ENCODE measurements at regions not wholly inside any gene's neighbourhood (a gene's known extent, or its start where the extent isn't known, plus 50 kb on each side); places are given as distances from the start of the nearest gene placed in this dataset.
"Not testable (repeated sequence)": the region's sequence is repeated elsewhere in the genome, so short reads cannot be mapped to it uniquely, and the experiment has no call there.

- no peak for DNase-seq
These were observed 67.4 kb upstream of the ADGRA1 start for GRCh38 chr10:133020193-133020817.

GRCh38 chr10:133019651-133020050 lies 68.1 kb upstream of the ADGRA1 start:
- DNase-seq, result no peak

- DNase-seq, result no peak
These were observed 68.5 kb upstream of the ADGRA1 start for GRCh38 chr10:133019191-133019590.

GRCh38 chr10:133018491-133018890 lies 69.2 kb upstream of the ADGRA1 start:
- DNase-seq, result no peak

- DNase-seq, result no peak
These were observed 70.5 kb upstream of the ADGRA1 start for GRCh38 chr10:133017203-133017601.

- DNase-seq, result no peak
These were observed 71.1 kb upstream of the ADGRA1 start for GRCh38 chr10:133016493-133017202.

GRCh38 chr10:133015816-133016462 lies 71.8 kb upstream of the ADGRA1 start:
- no peak for DNase-seq

GRCh38 chr10:133015321-133015720 lies 72.4 kb upstream of the ADGRA1 start:
- no peak for DNase-seq

GRCh38 chr10:133014416-133015210 lies 72.2 kb upstream of the CFAP46 start:
- DNase-seq, result no peak

- DNase-seq, result no peak
These were observed 71.1 kb upstream of the CFAP46 start for GRCh38 chr10:133013463-133013862.

- DNase-seq, result no peak
These were observed 70.4 kb upstream of the CFAP46 start for GRCh38 chr10:133012573-133013359.

GRCh38 chr10:133011882-133012281 lies 69.5 kb upstream of the CFAP46 start:
- no peak for DNase-seq

GRCh38 chr10:133011393-133011792 lies 69.0 kb upstream of the CFAP46 start:
- not testable (repeated sequence) for DNase-seq

- DNase-seq, result not testable (repeated sequence)
These were observed 68.4 kb upstream of the CFAP46 start for GRCh38 chr10:133010843-133011179.

- DNase-seq, result no peak
These were observed 67.9 kb upstream of the CFAP46 start for GRCh38 chr10:133010095-133010842.

- no peak for DNase-seq
These were observed 67.0 kb upstream of the CFAP46 start for GRCh38 chr10:133009218-133009950.

- no peak for DNase-seq
These were observed 66.4 kb upstream of the CFAP46 start for GRCh38 chr10:133008736-133009135.

GRCh38 chr10:133008196-133008595 lies 65.8 kb upstream of the CFAP46 start:
- no peak for DNase-seq

GRCh38 chr10:133007360-133007858 lies 65.0 kb upstream of the CFAP46 start:
- DNase-seq, result no peak

- DNase-seq, result no peak
These were observed 64.4 kb upstream of the CFAP46 start for GRCh38 chr10:133006806-133007205.

GRCh38 chr10:133006202-133006601 lies 63.8 kb upstream of the CFAP46 start:
- no peak for DNase-seq

Measured in NCI-H1105 (cell line).